H1 (cell line): ENCODE measurements at regions not wholly inside any gene's neighbourhood (a gene's known extent, or its start where the extent isn't known, plus 50 kb on each side); places are given as distances from the start of the nearest gene placed in this dataset.

Experiments
- CTCF ChIA-PET: fragments of 300-600 bp; sonication (Branson Sonifier 250); formaldehyde crosslinking; loops from one replicate; lab custom pipeline; 2021; ENCODE audit not compliant: partially characterized antibody; lab: Charles Lee
- POLR2A ChIA-PET: fragments of 300-600 bp; sonication (Branson Sonifier 250); formaldehyde crosslinking; loops from one replicate; lab custom pipeline; 2021; ENCODE audit warnings: inconsistent platforms; ENCODE audit not compliant: partially characterized antibody; lab: Charles Lee
- DNase-seq, 2 experiments: peaks; one replicate each; pipeline versions ENCODE4 v3.0.0 to v3.0.0-alpha.2; 2010 to 2022; ENCODE audit warnings: low spot score in 2 of 2, low read depth in 1 of 2, mixed read lengths in 1 of 2
- FAIRE-seq: peaks from 2 replicates; lab custom pipeline; 2011; peaks lifted over from hg19 to GRCh38; lab: Jason Lieb, UNC
- H2AFZ ChIP-seq: 2 replicates; pipeline ENCODE4 v1.8.1; 2012; ENCODE audit warnings: low read length, inconsistent platforms
- H2AK5ac ChIP-seq: 2 replicates; pipeline ENCODE4 v1.6.1; 2013; ENCODE audit warnings: low read depth, low read length
- H2BK120ac ChIP-seq: replicated peaks from 2 replicates; pipeline ENCODE3; 2013; ENCODE audit warnings: low read depth, low read length, inconsistent platforms
- H2BK12ac ChIP-seq: 2 replicates; pipeline ENCODE4 v1.6.1; 2013; ENCODE audit warnings: low read depth, low read length
- H2BK15ac ChIP-seq: 2 replicates; pipeline ENCODE4 v1.6.1; 2013; ENCODE audit warnings: low read length
- H2BK20ac ChIP-seq: 2 replicates; pipeline ENCODE4 v1.6.1; 2013; ENCODE audit warnings: low read length
- H2BK5ac ChIP-seq: 2 replicates; pipeline ENCODE4 v1.6.1; 2013; ENCODE audit warnings: low read depth, low read length
- H3K14ac ChIP-seq: 2 replicates; pipeline ENCODE4 v1.6.1; 2013; ENCODE audit warnings: inconsistent platforms; ENCODE audit not compliant: insufficient read length
- H3K18ac ChIP-seq: 2 replicates; pipeline ENCODE4 v1.6.1; 2013; ENCODE audit warnings: low read length; ENCODE audit errors: extremely low read depth
- H3K23ac ChIP-seq: 2 replicates; pipeline ENCODE4 v1.6.1; 2013; ENCODE audit warnings: inconsistent platforms; ENCODE audit not compliant: insufficient read length
- H3K23me2 ChIP-seq: 2 replicates; pipeline ENCODE4 v1.6.1; 2013; ENCODE audit warnings: low read depth, low read length
- H3K27ac ChIP-seq: 2 replicates; pipeline ENCODE4 v1.6.1; 2011; ENCODE audit warnings: low read depth, low read length, inconsistent platforms
- H3K27me3 ChIP-seq, 4 experiments: replicated peaks in 1 of 4; 1 replicate in 1 of 4; 2 replicates in 3 of 4; pipeline versions ENCODE4 v1.6.1 to v1.8.1; 2011 to 2013; ENCODE audit warnings: low read length in 3 of 4, mild to moderate bottlenecking in 3 of 4, inconsistent platforms in 2 of 4, mixed read lengths in 2 of 4, moderate library complexity in 1 of 4; ENCODE audit not compliant: control insufficient read depth in 3 of 4, insufficient read depth in 3 of 4; ENCODE audit errors: extremely low read depth in 1 of 4
- H3K36me3 ChIP-seq, 4 experiments: 2 replicates each; pipeline versions ENCODE4 v1.6.1 to v1.8.1; 2011 to 2013; ENCODE audit warnings: mild to moderate bottlenecking in 4 of 4, low read length in 3 of 4, moderate library complexity in 2 of 4, control low read depth in 1 of 4, inconsistent platforms in 1 of 4; ENCODE audit not compliant: insufficient read depth in 4 of 4, control insufficient read depth in 2 of 4
- H3K4ac ChIP-seq: replicated peaks from 2 replicates; pipeline ENCODE3; 2013; ENCODE audit warnings: low read length, low read depth, mixed read lengths, inconsistent platforms; ENCODE audit not compliant: insufficient read length
- H3K4me1 ChIP-seq, 4 experiments: replicated peaks in 1 of 4; 1 replicate in 1 of 4; 2 replicates in 3 of 4; pipeline versions ENCODE4 v1.6.1 to v1.8.1; 2011 to 2013; ENCODE audit warnings: low read length in 3 of 4, inconsistent platforms in 2 of 4, mixed read lengths in 1 of 4; ENCODE audit not compliant: insufficient read depth in 4 of 4, control insufficient read depth in 3 of 4
- H3K4me2 ChIP-seq, 2 experiments: 2 replicates each; pipeline versions ENCODE4 v1.6.1 to v1.8.1; 2011 to 2013; ENCODE audit warnings: low read depth in 2 of 2, low read length in 2 of 2, control low read depth in 1 of 2, inconsistent platforms in 1 of 2, mild to moderate bottlenecking in 1 of 2; ENCODE audit not compliant: insufficient read depth in 1 of 2
- H3K4me3 ChIP-seq, 4 experiments: fragments of 200-600, 300-600 bp in 1 of 4; sonication (generic), shearing (Covaris generic), sonication (Bioruptor Twin) in 1 of 4; 2 replicates each; pipeline versions ENCODE4 v1.5.1 to v1.8.1; 2011 to 2016; ENCODE audit warnings: low read length in 4 of 4, low read depth in 3 of 4, control low read depth in 2 of 4, inconsistent platforms in 2 of 4, mild to moderate bottlenecking in 2 of 4, mixed read lengths in 1 of 4, moderate library complexity in 1 of 4; ENCODE audit not compliant: insufficient read depth in 2 of 4; ENCODE audit errors: extremely low read depth in 1 of 4
- H3K56ac ChIP-seq: replicated peaks from 2 replicates; pipeline ENCODE3; 2013; ENCODE audit warnings: low read depth, mild to moderate bottlenecking, mixed read lengths, low read length, inconsistent platforms; ENCODE audit not compliant: insufficient read length
- H3K79me1 ChIP-seq: 2 replicates; pipeline ENCODE4 v1.6.1; 2013; ENCODE audit warnings: low read depth, low read length, control low read depth
- H3K79me2 ChIP-seq, 2 experiments: 2 replicates each; pipeline versions ENCODE4 v1.6.1 to v1.8.1; 2012 to 2013; ENCODE audit warnings: low read length in 2 of 2, mild to moderate bottlenecking in 2 of 2, inconsistent platforms in 1 of 2; ENCODE audit not compliant: insufficient read depth in 2 of 2, control insufficient read depth in 1 of 2
- H3K9ac ChIP-seq, 4 experiments: replicated peaks in 1 of 4; 1 replicate in 1 of 4; 2 replicates in 3 of 4; pipeline versions ENCODE4 v1.6.1 to v1.8.1; 2011 to 2013; ENCODE audit warnings: low read depth in 3 of 4, low read length in 3 of 4, control low read depth in 2 of 4, mild to moderate bottlenecking in 2 of 4, moderate library complexity in 2 of 4, inconsistent platforms in 1 of 4; ENCODE audit errors: extremely low read depth in 1 of 4
- H3K9me3 ChIP-seq, 2 experiments: 2 replicates each; pipeline versions ENCODE4 v1.6.1 to v1.8.1; 2012 to 2013; ENCODE audit warnings: mild to moderate bottlenecking in 2 of 2, moderate library complexity in 2 of 2, control low read depth in 1 of 2, inconsistent platforms in 1 of 2, low read depth in 1 of 2, low read length in 1 of 2, mixed read lengths in 1 of 2; ENCODE audit not compliant: insufficient read depth in 2 of 2
- H4K20me1 ChIP-seq, 2 experiments: replicated peaks in 1 of 2; 2 replicates each; pipeline versions ENCODE3 to v1.8.1; 2011 to 2013; ENCODE audit warnings: inconsistent platforms in 2 of 2, low read length in 2 of 2, mild to moderate bottlenecking in 1 of 2; ENCODE audit not compliant: insufficient read depth in 2 of 2, control insufficient read depth in 1 of 2
- H4K5ac ChIP-seq: 2 replicates; pipeline ENCODE4 v1.6.1; 2013; ENCODE audit warnings: low read length, low read depth, mixed read lengths, inconsistent platforms; ENCODE audit not compliant: insufficient read length
- H4K8ac ChIP-seq: 2 replicates; pipeline ENCODE4 v1.8.0; 2013; ENCODE audit warnings: mild to moderate bottlenecking, moderate library complexity, low read length, inconsistent platforms; ENCODE audit not compliant: insufficient read depth; ENCODE audit errors: extremely low read depth
- H4K91ac ChIP-seq: replicated peaks from 2 replicates; pipeline ENCODE3; 2013; ENCODE audit warnings: low read length, mixed read lengths, inconsistent platforms; ENCODE audit not compliant: insufficient read length
- CTBP2 ChIP-seq: IDR thresholded peaks from 2 replicates; pipeline ENCODE4 v1.7.0; 2011; ENCODE audit warnings: borderline replicate concordance, mild to moderate bottlenecking, moderate library complexity, mixed read lengths, low read length; ENCODE audit not compliant: insufficient read depth, insufficient read length
- WGBS, 2 experiments: shearing (Covaris generic) in 1 of 2; methylation state at CpG; one replicate each; pipeline versions ENCODE4 v1.1.6 to v1.1.7; 2013 to 2015; ENCODE audit warnings: low lambda C conversion rate in 2 of 2, mixed read lengths in 2 of 2, inconsistent platforms in 1 of 2, low coverage in 1 of 2, missing lambda C conversion rate in 1 of 2; ENCODE audit not compliant: insufficient replicate concordance in 2 of 2, insufficient coverage in 1 of 2, insufficient read length in 1 of 2; ENCODE audit errors: extremely low coverage in 1 of 2, missing lambda C conversion rate in 1 of 2; 5-methylcytosine and 5-hydroxymethylcytosine counted together

DNA sequence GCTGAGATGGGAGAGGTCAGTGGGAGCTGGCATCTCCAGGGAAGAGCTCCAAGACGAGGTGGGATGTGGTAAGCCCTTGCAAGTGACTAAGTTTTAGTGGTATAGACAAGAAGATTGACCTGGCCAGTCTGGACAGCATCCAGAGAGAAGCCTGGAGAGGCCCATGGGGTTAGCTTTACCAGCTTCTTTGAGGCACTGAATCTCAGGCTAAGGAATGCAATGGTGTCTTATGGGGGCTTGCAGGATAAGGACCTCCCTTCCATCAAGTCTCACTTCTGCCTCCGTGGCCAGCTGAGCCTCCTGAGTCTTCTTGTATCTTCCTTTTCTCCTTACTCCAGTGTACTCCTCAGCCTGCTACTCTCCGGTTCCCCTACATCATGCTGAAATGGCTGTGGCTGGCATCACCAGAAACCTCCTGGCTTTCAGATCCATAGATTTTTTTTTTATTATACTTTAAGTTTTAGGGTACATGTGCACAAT is 56.5 kb upstream of the JADE2 start:
- CTCF ChIA-PET: interaction anchor here (0.7 to 5.0 kb wide), 6 partner anchors 12 to 224 kb away, joined by 3 to 30 read pairs (median 3); no protein-coding TSS in a partner anchor
- H2BK5ac ChIP-seq: no peak overlapping the region
- no peak overlapping the region for H3K27ac ChIP-seq
- H4K20me1 ChIP-seq: no peaks in the 10 kb centered on the region
- H3K4me1 ChIP-seq: peaks cover 2 to 19% (median 5%) of the 10 kb centered on the region in 4 experiments
- H2BK20ac ChIP-seq: no peak overlapping the region
- H3K14ac ChIP-seq: no peak overlapping the region
- no peak overlapping the region for H2BK15ac ChIP-seq
- no peak overlapping the region for H2AK5ac ChIP-seq
- POLR2A ChIA-PET: interaction anchor here (0.7 to 4.9 kb wide), 9 partner anchors 9 to 97 kb away, joined by 3 to 69 read pairs (median 3); partner anchors contain the start of gene UBE2B
- H2AFZ ChIP-seq: no peak overlapping the region
- DNase-seq (no peak), FAIRE-seq (no peak)
- H3K18ac ChIP-seq: no peak overlapping the region
- no peak overlapping the region for H3K4me2 ChIP-seq
- H3K4ac ChIP-seq: no peak overlapping the region
- H3K56ac ChIP-seq: no peak overlapping the region
- H3K9me3 ChIP-seq: no peaks in the 10 kb centered on the region
- no peak overlapping the region for H3K4me3 ChIP-seq
- no peak for TF ChIP-seq CTBP2
- no peak overlapping the region for H2BK12ac ChIP-seq
- no peaks in the 10 kb centered on the region for H3K79me2 ChIP-seq
- no peak overlapping the region for H4K5ac ChIP-seq
- H3K23me2 ChIP-seq: peaks cover 10% of the 10 kb centered on the region; the same call in 1 of the 2 replicates
- no peaks in the 10 kb centered on the region for H3K27me3 ChIP-seq
- no peaks in the 10 kb centered on the region for H3K36me3 ChIP-seq
- no peak overlapping the region for H4K91ac ChIP-seq
- 92% methylated on average over 3 of the region's 3 CpGs; no CpG with 5 or more reads in 1 of the 2 experiments for WGBS, 2 experiments
- H3K9ac ChIP-seq: no peak overlapping the region
- H3K23ac ChIP-seq: no peak overlapping the region
- no peak overlapping the region for H4K8ac ChIP-seq
- no peaks in the 10 kb centered on the region for H3K79me1 ChIP-seq
- no peak overlapping the region for H2BK120ac ChIP-seq
